RWPE2 (cell line): ENCODE measurements at regions not wholly inside any gene's neighbourhood (a gene's known extent, or its start where the extent isn't known, plus 50 kb on each side); places are given as distances from the start of the nearest gene placed in this dataset.

Experiments
- ATAC-seq: fragments of 200-7000 bp; cut with Tn5 transposase; 3 replicates; pipeline ENCODE4 v1.9.1; 2021; ENCODE audit warnings: low read depth
- DNase-seq: peaks from one replicate; pipeline ENCODE4 v3.0.0-alpha.2; 2020; ENCODE audit warnings: low spot score
- H3K27ac ChIP-seq: fragments of 450-650 bp; 2 replicates; pipeline ENCODE4 v1.5.1; 2017; ENCODE audit warnings: mild to moderate bottlenecking; ENCODE audit not compliant: poor library complexity, severe bottlenecking
- H3K27me3 ChIP-seq: fragments of 250-450 bp; sonication (Bioruptor Pico); 2 replicates; pipeline ENCODE4 v1.5.1; 2021; ENCODE audit warnings: mild to moderate bottlenecking, moderate library complexity; ENCODE audit not compliant: insufficient read depth, poor library complexity, severe bottlenecking
- H3K36me3 ChIP-seq: fragments of 250-450 bp; sonication (Bioruptor Pico); 2 replicates; pipeline ENCODE4 v1.5.1; 2020; ENCODE audit warnings: low read depth, mild to moderate bottlenecking, moderate library complexity
- H3K4me1 ChIP-seq: fragments of 250-450 bp; sonication (Bioruptor Pico); 2 replicates; pipeline ENCODE4 v1.5.1; 2021; ENCODE audit warnings: mild to moderate bottlenecking, moderate library complexity; ENCODE audit not compliant: insufficient read depth, poor library complexity, severe bottlenecking
- H3K4me3 ChIP-seq: fragments of 250-450 bp; sonication (Bioruptor Pico); 2 replicates; pipeline ENCODE4 v1.5.1; 2021; ENCODE audit warnings: mild to moderate bottlenecking, moderate library complexity; ENCODE audit not compliant: severe bottlenecking
- H3K9me3 ChIP-seq: fragments of 250-450 bp; sonication (Bioruptor Pico); 2 replicates; pipeline ENCODE4 v1.5.1; 2021; ENCODE audit warnings: mild to moderate bottlenecking, moderate library complexity; ENCODE audit not compliant: severe bottlenecking
- TF ChIP-seq, protein P1 (sequence below): fragments of 450-650 bp; IDR thresholded peaks from one replicate; pipeline ENCODE4 v1.5.1; 2017; ENCODE audit warnings: mild to moderate bottlenecking, moderate library complexity; ENCODE audit not compliant: poor library complexity, severe bottlenecking

DNA sequence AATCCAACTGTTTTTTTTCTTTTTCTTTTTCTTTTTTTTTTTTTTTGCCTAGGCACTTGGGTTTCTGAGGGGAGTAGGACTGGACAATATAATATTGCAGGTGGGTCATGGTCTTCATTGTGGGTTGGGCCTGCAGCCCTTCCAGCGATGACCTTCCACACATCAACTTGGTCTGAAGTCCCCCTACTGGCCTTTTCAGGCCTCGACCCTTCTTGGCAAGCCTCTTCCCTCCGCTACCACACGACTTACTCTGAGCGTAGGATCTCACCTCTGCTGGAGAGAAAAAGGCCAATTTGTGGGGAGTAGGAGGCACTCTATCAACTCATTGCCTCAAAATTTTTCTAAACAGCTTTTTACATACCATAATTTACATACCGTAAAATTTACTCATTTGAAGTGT, 51.1 kb upstream of the GRIK3 start:
- Histone ChIP-seq H3K36me3 (no peaks in the 10 kb centered on the region), H3K4me3 (no peak overlapping the region), H3K27ac (no peak overlapping the region), H3K27me3 (no peaks in the 10 kb centered on the region), H3K9me3 (no peaks in the 10 kb centered on the region), H3K4me1 (no peaks in the 10 kb centered on the region)
- no peak for ATAC-seq
- DNase-seq, result no peak
- TF ChIP-seq, protein P1, sequence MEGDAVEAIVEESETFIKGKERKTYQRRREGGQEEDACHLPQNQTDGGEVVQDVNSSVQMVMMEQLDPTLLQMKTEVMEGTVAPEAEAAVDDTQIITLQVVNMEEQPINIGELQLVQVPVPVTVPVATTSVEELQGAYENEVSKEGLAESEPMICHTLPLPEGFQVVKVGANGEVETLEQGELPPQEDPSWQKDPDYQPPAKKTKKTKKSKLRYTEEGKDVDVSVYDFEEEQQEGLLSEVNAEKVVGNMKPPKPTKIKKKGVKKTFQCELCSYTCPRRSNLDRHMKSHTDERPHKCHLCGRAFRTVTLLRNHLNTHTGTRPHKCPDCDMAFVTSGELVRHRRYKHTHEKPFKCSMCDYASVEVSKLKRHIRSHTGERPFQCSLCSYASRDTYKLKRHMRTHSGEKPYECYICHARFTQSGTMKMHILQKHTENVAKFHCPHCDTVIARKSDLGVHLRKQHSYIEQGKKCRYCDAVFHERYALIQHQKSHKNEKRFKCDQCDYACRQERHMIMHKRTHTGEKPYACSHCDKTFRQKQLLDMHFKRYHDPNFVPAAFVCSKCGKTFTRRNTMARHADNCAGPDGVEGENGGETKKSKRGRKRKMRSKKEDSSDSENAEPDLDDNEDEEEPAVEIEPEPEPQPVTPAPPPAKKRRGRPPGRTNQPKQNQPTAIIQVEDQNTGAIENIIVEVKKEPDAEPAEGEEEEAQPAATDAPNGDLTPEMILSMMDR, result no peak

DNA sequence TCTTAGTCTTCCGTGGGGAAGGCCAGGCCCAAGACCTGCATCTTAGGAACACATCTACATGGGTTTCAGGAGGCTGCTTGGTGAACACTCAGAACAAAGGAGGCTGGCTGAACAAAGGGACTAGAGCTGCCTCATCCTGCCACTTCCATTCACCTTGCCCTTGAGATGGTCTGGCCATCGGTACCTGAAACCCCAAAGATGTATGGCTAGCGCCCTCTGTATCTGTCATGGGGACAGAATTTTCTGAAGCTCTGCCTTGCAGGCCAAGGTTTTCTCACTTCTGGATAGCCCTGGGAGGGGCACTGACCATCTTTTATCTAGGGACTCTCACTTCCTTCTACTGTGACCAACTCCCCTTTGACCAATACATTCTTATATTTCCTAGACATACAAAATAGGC, 55.4 kb upstream of the GRIK3 start:
- Histone ChIP-seq H3K4me1 (no peaks in the 10 kb centered on the region), H3K27me3 (no peaks in the 10 kb centered on the region), H3K27ac (no peak overlapping the region), H3K9me3 (no peaks in the 10 kb centered on the region), H3K4me3 (no peak overlapping the region), H3K36me3 (no peaks in the 10 kb centered on the region)
- DNase-seq, result no peak
- no peak for ATAC-seq
- TF ChIP-seq, protein P1, result no peak

DNA sequence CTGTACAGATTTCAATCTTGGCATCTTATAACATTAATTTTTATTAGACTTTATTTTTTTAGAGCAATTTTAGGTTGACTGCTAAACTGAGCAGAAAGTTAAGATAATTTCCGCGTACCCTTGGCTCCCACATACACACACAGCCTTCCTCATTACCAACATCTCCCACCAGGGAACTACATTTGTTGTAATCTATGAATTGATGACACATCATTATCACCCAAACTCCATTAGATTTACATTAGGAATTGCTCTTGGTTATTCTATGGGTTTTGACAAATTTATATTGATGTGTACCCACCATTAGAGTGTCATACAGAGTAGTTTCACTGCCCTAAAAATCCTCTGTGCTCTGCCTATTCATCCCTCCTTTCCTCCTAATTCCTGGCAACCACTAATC, 56.4 kb upstream of the GRIK3 start:
- Histone ChIP-seq H3K9me3 (no peaks in the 10 kb centered on the region), H3K27me3 (no peaks in the 10 kb centered on the region), H3K4me1 (no peaks in the 10 kb centered on the region), H3K4me3 (no peak overlapping the region), H3K27ac (no peak overlapping the region), H3K36me3 (no peaks in the 10 kb centered on the region)
- TF ChIP-seq, protein P1, result no peak
- ATAC-seq (no peak), DNase-seq (no peak)

DNA sequence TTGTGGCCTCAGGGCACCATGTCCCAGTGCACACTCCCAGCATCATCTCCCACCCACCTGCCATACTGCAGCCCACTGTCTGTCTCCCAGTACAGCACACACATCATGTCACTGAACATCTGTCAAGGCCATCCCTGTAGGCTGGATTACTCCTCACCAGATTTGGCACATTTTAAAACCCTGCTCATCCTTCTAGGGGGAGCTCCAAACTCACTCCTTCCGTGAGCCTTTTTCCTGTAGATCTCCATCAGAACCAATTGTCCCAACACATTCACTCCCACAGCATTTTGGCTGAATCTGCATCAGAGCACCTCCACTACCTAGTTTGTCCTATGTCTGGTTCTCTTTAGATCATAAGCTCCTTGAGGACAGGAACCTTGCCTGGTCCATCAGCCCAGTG, 58.6 kb upstream of the GRIK3 start:
- H3K9me3 ChIP-seq, result no peaks in the 10 kb centered on the region
- no peaks in the 10 kb centered on the region for H3K36me3 ChIP-seq
- ATAC-seq, result no peak
- H3K27ac ChIP-seq, result no peak overlapping the region
- DNase-seq, result no peak
- H3K4me3 ChIP-seq, result no peak overlapping the region
- TF ChIP-seq, protein P1, result no peak
- H3K4me1 ChIP-seq, result no peaks in the 10 kb centered on the region
- H3K27me3 ChIP-seq, result no peaks in the 10 kb centered on the region

DNA sequence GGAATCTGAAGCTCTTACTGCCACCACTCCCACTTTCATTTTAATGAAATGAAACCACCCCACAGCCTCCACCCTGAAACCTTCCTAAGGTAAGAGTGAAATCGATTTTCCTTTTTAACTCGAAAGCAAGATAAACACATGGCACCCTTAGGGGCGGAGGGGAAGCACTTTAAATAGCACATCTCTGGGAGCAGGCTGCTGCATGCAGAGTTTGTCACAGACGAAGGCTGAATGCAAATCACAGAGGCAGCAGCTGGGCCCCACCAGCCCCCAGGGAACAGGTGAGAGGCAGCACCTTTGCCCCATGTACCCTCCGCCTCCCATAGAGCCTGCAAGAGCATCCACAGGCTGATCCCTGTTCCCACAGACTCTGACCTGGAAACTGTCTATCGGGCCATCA, 60.0 kb upstream of the GRIK3 start:
- DNase-seq (no peak), ATAC-seq (no peak)
- no peaks in the 10 kb centered on the region for H3K9me3 ChIP-seq
- no peak overlapping the region for H3K4me3 ChIP-seq
- no peaks in the 10 kb centered on the region for H3K4me1 ChIP-seq
- TF ChIP-seq, protein P1, result no peak
- H3K27ac ChIP-seq, result no peak overlapping the region
- no peaks in the 10 kb centered on the region for H3K36me3 ChIP-seq
- H3K27me3 ChIP-seq, result no peaks in the 10 kb centered on the region
